ENCODE measurements at regions not wholly inside any gene's neighbourhood (a gene's known extent, or its start where the extent isn't known, plus 50 kb on each side); places are given as distances from the start of the nearest gene placed in this dataset.

DNA sequence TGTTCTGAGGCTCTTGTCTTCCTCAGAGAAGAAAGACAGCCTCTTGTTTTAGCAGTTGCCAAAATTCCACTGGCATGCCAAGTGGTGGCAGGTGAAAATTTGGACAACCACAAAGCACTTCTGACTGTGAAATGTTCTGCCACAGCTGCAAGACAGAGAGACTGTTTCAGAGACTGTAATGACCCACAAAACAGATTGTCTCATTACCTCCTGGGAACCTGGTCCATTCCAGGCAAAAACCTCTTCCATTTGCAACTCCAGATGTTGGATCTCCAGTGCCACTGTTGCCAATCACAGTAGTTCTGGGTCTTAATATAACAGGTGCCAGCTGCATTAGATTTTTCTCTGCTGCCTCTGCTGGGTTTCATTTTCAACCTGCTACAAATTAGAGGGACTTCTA lies 911.5 kb downstream of the UQCRFS1 start:
- TF ChIP-seq, protein P1, sequence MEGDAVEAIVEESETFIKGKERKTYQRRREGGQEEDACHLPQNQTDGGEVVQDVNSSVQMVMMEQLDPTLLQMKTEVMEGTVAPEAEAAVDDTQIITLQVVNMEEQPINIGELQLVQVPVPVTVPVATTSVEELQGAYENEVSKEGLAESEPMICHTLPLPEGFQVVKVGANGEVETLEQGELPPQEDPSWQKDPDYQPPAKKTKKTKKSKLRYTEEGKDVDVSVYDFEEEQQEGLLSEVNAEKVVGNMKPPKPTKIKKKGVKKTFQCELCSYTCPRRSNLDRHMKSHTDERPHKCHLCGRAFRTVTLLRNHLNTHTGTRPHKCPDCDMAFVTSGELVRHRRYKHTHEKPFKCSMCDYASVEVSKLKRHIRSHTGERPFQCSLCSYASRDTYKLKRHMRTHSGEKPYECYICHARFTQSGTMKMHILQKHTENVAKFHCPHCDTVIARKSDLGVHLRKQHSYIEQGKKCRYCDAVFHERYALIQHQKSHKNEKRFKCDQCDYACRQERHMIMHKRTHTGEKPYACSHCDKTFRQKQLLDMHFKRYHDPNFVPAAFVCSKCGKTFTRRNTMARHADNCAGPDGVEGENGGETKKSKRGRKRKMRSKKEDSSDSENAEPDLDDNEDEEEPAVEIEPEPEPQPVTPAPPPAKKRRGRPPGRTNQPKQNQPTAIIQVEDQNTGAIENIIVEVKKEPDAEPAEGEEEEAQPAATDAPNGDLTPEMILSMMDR (conservative IDR thresholded peaks at IDR 0.05; ENCODE audit: low read depth, low read length) = no peak
- no peak for TF ChIP-seq EZH2 (IDR thresholded peaks at IDR 0.05; ENCODE audit: borderline replicate concordance, low read depth, low read length, poor library complexity, severe bottlenecking)
